IPS-15b (cell line): ENCODE measurements at regions not wholly inside any gene's neighbourhood (a gene's known extent, or its start where the extent isn't known, plus 50 kb on each side); places are given as distances from the start of the nearest gene placed in this dataset.

Experiments used
- H3K27me3 ChIP-seq: one replicate; pipeline ENCODE4 v1.6.1; 2013; ENCODE audit warnings: low read length; ENCODE audit not compliant: control insufficient read depth, insufficient read depth
- H3K36me3 ChIP-seq: one replicate; pipeline ENCODE4 v1.6.1; 2013; ENCODE audit warnings: low read length; ENCODE audit not compliant: control insufficient read depth, insufficient read depth
- H3K4me1 ChIP-seq: one replicate; pipeline ENCODE4 v1.6.1; 2013; ENCODE audit warnings: mild to moderate bottlenecking, low read length; ENCODE audit not compliant: control insufficient read depth, insufficient read depth
- H3K4me3 ChIP-seq: one replicate; pipeline ENCODE4 v1.5.1; 2013; ENCODE audit warnings: low read depth, low read length
- H3K9ac ChIP-seq: one replicate; pipeline ENCODE4 v1.6.1; 2013; ENCODE audit warnings: low read depth, mild to moderate bottlenecking, low read length
- H3K9me3 ChIP-seq: one replicate; pipeline ENCODE4 v1.6.1; 2013; ENCODE audit warnings: mild to moderate bottlenecking, low read length; ENCODE audit not compliant: control insufficient read depth, insufficient read depth

DNA sequence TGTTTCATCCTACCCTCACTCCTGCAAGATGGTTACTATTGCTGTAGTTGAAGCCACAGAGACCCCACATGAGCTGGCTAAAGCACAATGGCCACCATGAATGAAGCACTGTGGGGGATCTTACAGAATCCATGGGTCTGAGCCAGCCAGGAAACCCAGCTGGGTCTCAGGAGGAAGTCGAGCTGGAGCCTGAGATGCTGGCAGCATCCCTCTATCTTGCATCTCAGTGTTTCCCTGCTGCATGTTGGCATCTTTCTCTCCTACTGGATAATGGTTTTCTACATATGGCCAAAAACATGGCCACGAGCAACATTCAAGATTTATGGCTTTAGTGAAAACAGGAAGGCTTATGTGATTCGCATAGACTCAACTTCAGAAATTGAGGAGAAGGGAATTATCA, 219.3 kb upstream of the SNX19 start:
- no peaks in the 10 kb centered on the region for H3K36me3 ChIP-seq
- no peaks in the 10 kb centered on the region for H3K9me3 ChIP-seq
- H3K4me3 ChIP-seq = no peak overlapping the region
- H3K27me3 ChIP-seq = no peaks in the 10 kb centered on the region
- H3K9ac ChIP-seq = no peak overlapping the region
- no peaks in the 10 kb centered on the region for H3K4me1 ChIP-seq

DNA sequence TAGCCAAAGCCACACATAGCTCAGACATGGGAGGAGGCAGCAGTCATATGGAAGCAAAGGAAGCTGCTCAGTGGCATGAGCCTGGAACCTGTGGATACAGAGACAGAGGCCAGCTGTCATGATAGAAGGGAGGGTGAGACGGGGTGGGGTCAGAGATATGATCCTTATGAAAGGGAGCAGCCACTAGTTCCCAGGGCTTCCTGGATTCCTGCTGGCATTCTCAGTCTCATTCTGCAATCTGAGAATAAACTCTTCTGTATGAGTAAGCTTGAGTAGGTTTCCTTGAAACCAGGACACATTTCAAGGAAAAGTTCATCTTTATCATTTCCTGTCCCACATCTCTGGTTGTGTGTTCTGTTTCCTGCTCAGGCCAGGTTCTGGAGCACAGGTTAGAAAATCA, 220.2 kb upstream of the SNX19 start:
- no peak overlapping the region for H3K4me3 ChIP-seq
- H3K4me1 ChIP-seq = no peaks in the 10 kb centered on the region
- no peaks in the 10 kb centered on the region for H3K36me3 ChIP-seq
- H3K9ac ChIP-seq = no peak overlapping the region
- no peaks in the 10 kb centered on the region for H3K9me3 ChIP-seq
- H3K27me3 ChIP-seq = no peaks in the 10 kb centered on the region

DNA sequence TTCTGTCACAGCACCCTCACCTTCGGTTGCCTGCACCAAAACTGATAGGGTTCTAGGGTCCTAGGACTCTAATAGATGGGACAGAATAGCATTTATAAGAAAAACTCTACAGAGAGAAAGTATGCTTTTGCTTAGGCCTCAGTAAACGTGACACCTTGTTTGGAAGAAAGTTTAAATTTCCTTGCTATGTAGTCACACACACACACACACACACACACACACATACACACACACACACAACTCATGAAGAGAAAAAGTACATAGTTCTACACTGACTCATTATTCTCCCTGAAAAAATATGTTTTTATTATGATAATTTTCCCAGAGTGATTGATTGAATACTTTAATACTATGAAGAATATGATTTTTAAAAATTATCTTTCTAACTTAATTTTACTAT, 220.8 kb upstream of the SNX19 start:
- no peaks in the 10 kb centered on the region for H3K27me3 ChIP-seq
- no peaks in the 10 kb centered on the region for H3K4me1 ChIP-seq
- H3K9ac ChIP-seq = no peak overlapping the region
- H3K9me3 ChIP-seq = no peaks in the 10 kb centered on the region
- no peak overlapping the region for H3K4me3 ChIP-seq
- no peaks in the 10 kb centered on the region for H3K36me3 ChIP-seq

DNA sequence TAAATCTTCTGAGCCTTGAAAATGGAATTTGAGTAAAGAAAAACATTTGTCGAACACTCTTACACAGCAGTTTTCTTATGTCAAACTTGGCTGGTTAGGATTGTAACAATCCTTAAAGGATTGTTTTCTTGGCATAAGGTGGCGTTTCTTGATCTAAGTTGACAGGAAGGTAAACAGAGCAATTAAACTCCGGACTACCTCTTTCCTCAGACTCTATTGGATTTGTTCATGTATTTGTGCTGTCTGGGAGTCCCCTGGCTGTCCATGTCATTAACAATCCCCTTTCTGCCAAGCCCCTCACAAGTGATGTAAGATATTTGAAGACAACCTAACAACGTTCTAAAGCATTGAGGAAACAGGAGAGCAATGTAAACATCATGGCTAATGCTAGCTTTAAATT, 222.5 kb upstream of the SNX19 start:
- no peaks in the 10 kb centered on the region for H3K27me3 ChIP-seq
- no peak overlapping the region for H3K9ac ChIP-seq
- no peak overlapping the region for H3K4me3 ChIP-seq
- no peaks in the 10 kb centered on the region for H3K36me3 ChIP-seq
- no peaks in the 10 kb centered on the region for H3K9me3 ChIP-seq
- H3K4me1 ChIP-seq = no peaks in the 10 kb centered on the region

DNA sequence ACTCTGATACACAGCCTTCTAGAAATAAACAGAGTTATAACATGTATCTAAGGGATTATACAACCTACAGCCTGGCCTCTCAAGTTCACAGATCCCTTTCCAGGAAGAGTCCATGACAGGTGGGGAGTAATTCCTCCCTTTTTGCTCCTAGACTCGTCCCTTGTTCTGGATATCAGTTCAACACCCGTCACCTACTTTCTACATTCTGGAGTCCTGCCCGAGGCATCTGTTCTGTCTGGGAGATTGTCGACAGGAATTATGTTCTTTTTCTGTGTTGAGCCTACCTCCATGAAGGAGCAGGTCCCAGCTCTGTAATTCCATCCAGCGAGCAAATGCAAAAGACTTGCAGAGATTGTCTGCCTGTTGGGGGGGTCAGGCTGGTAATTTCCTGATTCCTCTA, 224.6 kb upstream of the NTM start:
- Histone ChIP-seq H3K9ac (no peak overlapping the region), H3K4me1 (no peaks in the 10 kb centered on the region), H3K36me3 (no peaks in the 10 kb centered on the region), H3K4me3 (no peak overlapping the region), H3K27me3 (no peaks in the 10 kb centered on the region), H3K9me3 (no peaks in the 10 kb centered on the region)

DNA sequence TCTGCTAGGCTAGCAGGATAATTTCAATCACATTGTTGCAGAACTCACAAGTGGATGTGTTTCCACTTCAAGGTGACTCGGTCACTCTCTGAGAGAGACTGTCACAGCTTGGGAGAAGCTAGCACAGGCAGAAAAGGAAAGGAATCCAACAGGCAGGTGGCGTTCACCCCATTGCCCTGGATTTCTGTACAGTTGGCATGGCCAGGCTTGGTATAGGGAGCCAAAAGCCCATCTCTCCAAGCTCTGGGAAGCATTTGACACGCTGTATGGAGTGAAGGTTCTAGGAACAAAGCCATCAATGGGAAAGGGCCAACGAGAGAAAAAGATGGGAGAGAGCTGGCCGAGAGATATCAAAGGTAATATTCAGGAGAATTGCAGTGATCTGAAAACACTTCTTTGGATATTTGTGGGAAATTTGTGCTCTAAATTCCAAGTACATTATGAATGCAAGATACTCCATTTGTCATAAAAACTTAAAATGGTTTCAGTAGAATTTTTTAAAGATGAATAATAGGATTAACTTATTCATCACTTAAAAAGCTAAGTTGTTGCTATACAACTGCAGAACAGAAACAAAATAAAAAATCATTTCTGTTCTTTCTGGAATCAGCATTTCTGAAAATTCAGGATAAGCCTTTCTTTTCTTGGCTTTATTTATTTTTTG, 223.5 kb upstream of the NTM start:
- H3K9me3 ChIP-seq = no peaks in the 10 kb centered on the region

DNA sequence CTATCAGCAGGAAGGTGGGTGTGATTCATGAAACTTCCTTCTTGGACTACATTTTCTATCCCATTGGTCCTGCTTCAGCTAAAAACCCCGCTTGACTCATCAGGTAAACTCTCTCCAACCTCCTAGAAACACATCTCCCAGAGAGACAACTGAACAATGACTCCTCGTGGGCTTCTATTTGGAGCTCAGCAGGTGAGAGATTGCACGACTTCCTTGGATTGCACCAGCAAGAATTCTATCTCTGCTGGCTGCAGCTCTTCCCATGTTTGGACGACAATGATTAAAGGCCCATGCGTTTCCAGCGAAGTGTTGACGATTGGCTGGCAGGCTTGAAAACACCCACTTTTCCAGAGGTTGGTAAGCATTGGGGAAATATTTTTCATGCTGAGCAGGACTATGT, 216.1 kb upstream of the NTM start:
- Histone ChIP-seq H3K9ac (no peak overlapping the region), H3K4me1 (peaks cover 4% of the 10 kb centered on the region), H3K36me3 (no peaks in the 10 kb centered on the region), H3K9me3 (no peaks in the 10 kb centered on the region), H3K27me3 (no peaks in the 10 kb centered on the region), H3K4me3 (no peak overlapping the region)

More for the DNA sequence above, 223.5 kb upstream of the NTM start:
- no peaks in the 10 kb centered on the region for H3K4me1 ChIP-seq
- H3K9ac ChIP-seq = no peak overlapping the region
- no peak overlapping the region for H3K4me3 ChIP-seq
- no peaks in the 10 kb centered on the region for H3K36me3 ChIP-seq
- no peaks in the 10 kb centered on the region for H3K27me3 ChIP-seq

DNA sequence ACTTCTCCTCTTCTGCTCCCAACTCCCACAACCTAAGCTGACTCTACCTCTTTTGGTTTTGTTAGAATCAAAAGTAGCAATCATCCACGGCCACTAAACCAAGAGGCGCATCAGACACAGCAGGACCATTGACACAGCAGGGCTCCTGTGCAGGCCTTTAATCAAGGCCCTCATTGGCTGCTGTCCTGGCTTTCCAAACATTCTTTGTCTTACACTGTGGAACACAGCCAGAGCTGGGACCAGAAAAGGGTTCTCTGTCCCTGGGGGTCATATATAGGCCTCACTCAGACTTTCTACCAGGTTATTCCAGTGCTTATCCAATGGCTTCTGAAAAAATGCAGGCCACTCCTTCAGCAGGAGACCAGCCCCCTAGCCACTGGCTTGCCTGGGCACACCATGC, 212.7 kb upstream of the NTM start:
- H3K27me3 ChIP-seq = no peaks in the 10 kb centered on the region
- H3K4me1 ChIP-seq = peaks cover 4% of the 10 kb centered on the region
- H3K36me3 ChIP-seq = no peaks in the 10 kb centered on the region
- H3K4me3 ChIP-seq = no peak overlapping the region
- no peaks in the 10 kb centered on the region for H3K9me3 ChIP-seq
- no peak overlapping the region for H3K9ac ChIP-seq

DNA sequence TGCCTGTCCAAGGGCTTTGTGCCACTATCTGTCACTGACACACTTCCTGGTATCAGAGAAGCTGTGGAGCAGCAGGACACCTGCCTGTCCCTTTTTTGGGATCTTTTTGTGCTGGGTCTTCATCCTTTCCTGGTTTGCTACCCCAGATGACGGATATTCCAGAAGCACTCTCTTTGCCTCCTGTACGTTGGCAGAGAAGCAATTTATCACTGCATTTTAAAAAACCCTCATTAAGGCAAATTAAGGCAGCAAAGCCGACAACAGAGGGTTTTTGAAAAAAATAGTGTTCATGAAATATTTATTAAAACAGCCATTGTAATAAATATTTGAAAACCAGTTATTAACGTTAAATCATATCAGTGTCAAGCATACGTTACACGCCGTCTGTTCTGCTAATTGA, 209.6 kb upstream of the NTM start:
- no peaks in the 10 kb centered on the region for H3K4me1 ChIP-seq
- H3K4me3 ChIP-seq = no peak overlapping the region
- no peaks in the 10 kb centered on the region for H3K27me3 ChIP-seq
- no peaks in the 10 kb centered on the region for H3K36me3 ChIP-seq
- no peak overlapping the region for H3K9ac ChIP-seq
- no peaks in the 10 kb centered on the region for H3K9me3 ChIP-seq

DNA sequence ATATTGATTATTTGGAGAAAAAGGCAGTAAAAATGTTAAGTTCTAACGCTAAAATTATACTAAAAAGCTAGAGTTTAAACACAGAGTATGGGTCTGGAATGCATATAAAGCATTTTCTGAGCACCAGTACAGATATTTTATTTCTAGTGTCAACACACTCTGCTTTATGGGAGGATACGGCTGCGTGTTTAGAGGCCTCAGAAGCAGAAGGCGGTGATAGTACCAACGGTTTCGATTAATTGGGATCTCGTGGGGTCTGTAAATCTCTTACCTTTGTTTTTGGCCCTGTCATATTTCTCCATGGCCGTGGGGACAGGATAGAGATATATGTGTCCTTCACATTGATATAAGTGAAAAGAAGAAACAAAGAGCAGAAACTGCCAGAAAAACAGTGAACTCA, 206.8 kb upstream of the NTM start:
- Histone ChIP-seq H3K27me3 (no peaks in the 10 kb centered on the region), H3K4me1 (no peaks in the 10 kb centered on the region), H3K9ac (no peak overlapping the region), H3K36me3 (no peaks in the 10 kb centered on the region), H3K9me3 (no peaks in the 10 kb centered on the region), H3K4me3 (no peak overlapping the region)

DNA sequence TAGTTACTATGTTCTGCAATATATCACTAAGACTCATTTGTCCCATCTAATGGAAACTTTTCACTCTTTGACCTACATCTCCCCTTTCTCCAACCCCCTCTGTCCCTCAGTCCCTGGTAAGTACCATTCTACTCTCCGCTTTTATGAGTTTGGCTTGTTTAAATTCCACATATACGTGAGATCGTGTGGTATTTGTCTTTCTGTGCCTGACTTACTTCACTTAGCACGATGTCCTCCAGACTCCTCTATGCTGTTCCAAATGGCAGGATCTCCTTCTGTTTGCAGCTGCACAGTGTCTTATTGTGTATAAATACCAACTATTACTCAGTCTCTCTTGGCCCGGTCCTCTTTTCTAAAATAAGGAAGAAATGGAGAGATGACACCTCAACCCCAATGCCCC, 205.4 kb upstream of the NTM start:
- no peaks in the 10 kb centered on the region for H3K36me3 ChIP-seq
- no peak overlapping the region for H3K9ac ChIP-seq
- no peaks in the 10 kb centered on the region for H3K4me1 ChIP-seq
- no peaks in the 10 kb centered on the region for H3K9me3 ChIP-seq
- no peaks in the 10 kb centered on the region for H3K27me3 ChIP-seq
- H3K4me3 ChIP-seq = no peak overlapping the region

DNA sequence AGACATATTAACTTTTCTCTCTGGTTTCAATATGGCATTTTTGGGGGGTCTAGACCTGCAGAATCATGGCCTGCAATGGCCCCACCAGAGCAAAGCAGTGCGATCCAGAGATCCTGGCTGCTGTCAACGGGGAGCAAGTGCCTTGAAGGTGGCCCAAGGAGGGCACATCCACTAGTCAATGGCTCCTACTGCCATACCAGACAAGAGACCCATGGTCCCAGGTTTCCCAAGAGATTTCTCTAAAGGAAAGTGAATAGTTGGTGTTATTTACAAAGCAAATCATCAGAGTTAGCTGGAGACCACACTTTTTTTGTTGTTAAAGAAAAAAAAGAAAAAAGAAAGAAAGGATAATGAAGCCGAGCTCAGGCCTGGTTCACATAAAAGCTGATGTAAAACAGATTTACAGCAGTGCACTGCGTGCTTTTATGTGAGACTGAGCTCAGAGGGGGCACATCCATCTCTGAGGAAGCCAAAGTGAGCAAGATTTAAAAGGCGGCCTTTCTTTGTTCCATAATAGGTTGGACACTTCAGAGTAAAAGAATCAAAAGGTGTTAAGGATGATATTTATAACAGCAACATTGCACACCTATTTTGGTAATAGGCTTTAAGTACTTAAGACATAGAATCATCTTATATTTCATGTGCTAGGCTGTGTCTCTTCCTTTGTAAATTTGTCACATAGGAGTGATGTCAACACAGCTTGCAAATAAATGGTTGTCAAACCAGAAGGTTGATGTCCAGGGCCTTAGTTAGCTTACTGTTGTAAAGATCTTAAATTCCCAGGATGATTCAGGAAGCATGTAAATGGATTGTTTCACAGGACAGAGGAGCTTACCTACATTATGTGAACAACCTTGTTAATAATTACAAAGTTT, 201.3 kb upstream of the NTM start:
- Histone ChIP-seq H3K4me3 (no peak overlapping the region), H3K36me3 (no peaks in the 10 kb centered on the region), H3K9ac (no peak overlapping the region), H3K9me3 (no peaks in the 10 kb centered on the region), H3K27me3 (no peaks in the 10 kb centered on the region), H3K4me1 (no peaks in the 10 kb centered on the region)
